ENCODE measurements at regions not wholly inside any gene's neighbourhood (a gene's known extent, or its start where the extent isn't known, plus 50 kb on each side); places are given as distances from the start of the nearest gene placed in this dataset.

DNA sequence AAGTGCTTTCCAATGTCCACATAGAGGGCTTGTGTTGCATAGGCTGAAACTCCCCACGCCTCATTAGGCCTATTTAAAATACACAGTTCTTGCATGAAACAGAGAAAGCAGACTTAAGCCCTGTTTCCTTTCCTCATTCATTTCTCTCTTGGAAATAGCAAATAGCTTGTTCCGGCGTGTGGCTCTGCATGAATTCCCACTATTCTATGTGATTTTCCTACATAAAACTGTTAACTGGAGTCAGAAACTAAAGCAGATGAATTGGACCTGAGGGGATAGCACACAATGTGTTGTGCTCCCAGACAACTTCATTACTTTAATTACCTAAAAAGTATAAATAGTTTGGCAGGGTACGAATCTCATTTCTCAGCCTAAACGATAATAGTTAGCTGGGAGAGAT lies 981.5 kb downstream of the SORCS1 start:
- 81 to 84% (median 83%) methylated on average over 5 of the region's 5 CpGs for WGBS, 4 donors
- Histone ChIP-seq H3K4me3 (no peak overlapping the region), H3K9me3 (replicated peaks in 1 of 3) (no peaks in the 10 kb centered on the region), H3K36me3 (replicated peaks in 1 of 2) (no peaks in the 10 kb centered on the region), H3K27ac (no peak overlapping the region), H3K27me3 (no peaks in the 10 kb centered on the region), H3K4me1 (replicated peaks in 1 of 2) (no peaks in the 10 kb centered on the region)
- no peak for DNase-seq
- TF ChIP-seq, protein P1, sequence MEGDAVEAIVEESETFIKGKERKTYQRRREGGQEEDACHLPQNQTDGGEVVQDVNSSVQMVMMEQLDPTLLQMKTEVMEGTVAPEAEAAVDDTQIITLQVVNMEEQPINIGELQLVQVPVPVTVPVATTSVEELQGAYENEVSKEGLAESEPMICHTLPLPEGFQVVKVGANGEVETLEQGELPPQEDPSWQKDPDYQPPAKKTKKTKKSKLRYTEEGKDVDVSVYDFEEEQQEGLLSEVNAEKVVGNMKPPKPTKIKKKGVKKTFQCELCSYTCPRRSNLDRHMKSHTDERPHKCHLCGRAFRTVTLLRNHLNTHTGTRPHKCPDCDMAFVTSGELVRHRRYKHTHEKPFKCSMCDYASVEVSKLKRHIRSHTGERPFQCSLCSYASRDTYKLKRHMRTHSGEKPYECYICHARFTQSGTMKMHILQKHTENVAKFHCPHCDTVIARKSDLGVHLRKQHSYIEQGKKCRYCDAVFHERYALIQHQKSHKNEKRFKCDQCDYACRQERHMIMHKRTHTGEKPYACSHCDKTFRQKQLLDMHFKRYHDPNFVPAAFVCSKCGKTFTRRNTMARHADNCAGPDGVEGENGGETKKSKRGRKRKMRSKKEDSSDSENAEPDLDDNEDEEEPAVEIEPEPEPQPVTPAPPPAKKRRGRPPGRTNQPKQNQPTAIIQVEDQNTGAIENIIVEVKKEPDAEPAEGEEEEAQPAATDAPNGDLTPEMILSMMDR (IDR thresholded peaks at IDR 0.05), result no peak
- no peak for TF ChIP-seq POLR2A (IDR thresholded peaks at IDR 0.05)
- intact Hi-C loops (cut with DNase I), result no loop called here

DNA sequence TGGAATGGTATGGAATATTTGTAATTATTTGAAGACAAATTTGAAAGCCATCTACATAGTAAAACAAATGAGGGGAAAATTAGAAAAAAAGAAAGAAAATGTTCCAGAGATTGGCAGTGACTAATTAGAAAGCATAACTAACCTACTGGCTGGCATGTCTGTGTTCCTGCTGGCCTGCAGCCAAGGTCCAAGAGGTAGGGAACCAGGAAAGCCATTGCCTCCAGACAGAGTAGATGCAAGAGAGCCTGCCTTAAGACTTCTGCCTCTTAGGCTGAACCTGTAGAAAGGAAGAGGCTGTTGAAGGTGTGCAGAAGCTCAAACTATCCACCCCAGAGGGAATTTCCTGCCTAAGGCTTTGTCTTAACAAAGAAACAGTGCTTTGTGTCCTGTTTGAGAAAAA lies 982.0 kb downstream of the SORCS1 start:
- no peaks in the 10 kb centered on the region for H3K36me3 ChIP-seq (replicated peaks in 1 of 2)
- no peaks in the 10 kb centered on the region for H3K27me3 ChIP-seq
- no peaks in the 10 kb centered on the region for H3K9me3 ChIP-seq (replicated peaks in 1 of 3)
- H3K4me3 ChIP-seq, result no peak overlapping the region
- TF ChIP-seq POLR2A (IDR thresholded peaks at IDR 0.05), result no peak
- TF ChIP-seq, protein P1 (IDR thresholded peaks at IDR 0.05), result no peak
- intact Hi-C loops (cut with DNase I), result no loop called here
- no peaks in the 10 kb centered on the region for H3K4me1 ChIP-seq (replicated peaks in 1 of 2)
- H3K27ac ChIP-seq, result no peak overlapping the region
- no peak for DNase-seq

DNA sequence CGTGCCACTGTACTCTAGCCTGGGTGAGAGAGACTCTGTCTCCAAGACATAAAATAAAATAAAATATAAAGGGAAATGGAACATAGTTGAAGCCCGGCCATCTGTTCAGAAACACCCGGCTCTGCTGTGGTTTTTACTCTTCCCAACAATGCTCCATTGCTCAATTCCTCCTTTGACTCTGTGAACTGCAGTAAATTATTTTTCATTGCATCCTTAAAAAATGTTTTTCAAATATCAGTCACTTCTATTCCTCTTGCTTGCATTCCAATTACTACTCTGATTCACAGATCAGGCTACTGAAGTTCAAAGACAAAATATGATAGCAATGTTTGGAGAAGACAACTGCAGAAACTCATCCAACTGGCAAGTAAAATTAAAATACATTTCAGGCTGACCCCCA lies 983.0 kb downstream of the SORCS1 start:
- intact Hi-C loops (cut with DNase I), result no loop called here

DNA sequence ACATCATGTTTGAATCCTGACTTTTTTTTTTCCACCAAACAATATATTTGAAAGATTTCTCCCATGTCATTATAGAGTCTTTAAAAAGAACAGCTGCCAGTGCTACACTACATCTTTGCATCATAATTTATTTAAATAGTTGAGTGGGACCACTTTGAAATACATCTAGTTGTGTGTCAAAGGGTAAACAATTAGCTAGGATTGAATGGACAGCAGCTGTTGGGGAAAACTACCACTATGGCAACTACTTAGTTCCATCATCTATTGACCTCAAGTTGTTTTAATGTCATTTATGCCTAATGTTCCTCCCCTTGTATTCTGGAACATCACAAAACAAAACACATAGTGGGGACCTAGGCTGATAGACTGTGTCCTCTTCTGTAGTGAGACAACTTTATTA lies 985.1 kb downstream of the SORCS1 start:
- no peak overlapping the region for H3K4me3 ChIP-seq
- H3K27ac ChIP-seq, result no peak overlapping the region
- DNase-seq, result no peak
- TF ChIP-seq, protein P1 (IDR thresholded peaks at IDR 0.05), result no peak
- no peak for TF ChIP-seq POLR2A (IDR thresholded peaks at IDR 0.05)
- intact Hi-C loops (cut with DNase I), result loop anchor here in 1 of 2 donors (10.0 kb wide), 1 partner anchor 235 kb away; no protein-coding TSS in a partner anchor
- H3K9me3 ChIP-seq (replicated peaks in 1 of 3), result no peaks in the 10 kb centered on the region
- no peaks in the 10 kb centered on the region for H3K4me1 ChIP-seq (replicated peaks in 1 of 2)
- no peaks in the 10 kb centered on the region for H3K27me3 ChIP-seq
- H3K36me3 ChIP-seq (replicated peaks in 1 of 2), result no peaks in the 10 kb centered on the region

More for the DNA sequence above, 983.0 kb downstream of the SORCS1 start:
- Histone ChIP-seq H3K4me3 (no peak overlapping the region), H3K27ac (no peak overlapping the region), H3K9me3 (replicated peaks in 1 of 3) (no peaks in the 10 kb centered on the region), H3K27me3 (no peaks in the 10 kb centered on the region), H3K4me1 (replicated peaks in 1 of 2) (no peaks in the 10 kb centered on the region), H3K36me3 (replicated peaks in 1 of 2) (no peaks in the 10 kb centered on the region)
- WGBS, 4 donors, result 63 to 68% (median 65%) methylated on average over 3 of the region's 3 CpGs
- TF ChIP-seq, protein P1 (IDR thresholded peaks at IDR 0.05), result no peak
- TF ChIP-seq POLR2A (IDR thresholded peaks at IDR 0.05), result no peak
- DNase-seq, result no peak

All from adrenal gland (tissue), 9 donors.